ENCODE measurements at regions not wholly inside any gene's neighbourhood (a gene's known extent, or its start where the extent isn't known, plus 50 kb on each side); places are given as distances from the start of the nearest gene placed in this dataset.

- TF ChIP-seq CTCF (IDR thresholded peaks at IDR 0.05; ENCODE audit: insufficient read depth, low read depth, low read length) (no peak), EZH2 (IDR thresholded peaks at IDR 0.05; ENCODE audit: insufficient read depth, low read length) (no peak)
- H3K27me3 ChIP-seq (ENCODE audit: insufficient read depth, low read length): no peaks in the 10 kb centered on the region
- H3K4me1 ChIP-seq (ENCODE audit: insufficient read depth, low read length): peaks cover 19% of the 10 kb centered on the region
- peaks cover 22% of the 10 kb centered on the region for H3K4me1 Mint-ChIP-seq (ENCODE audit: low read depth, unreplicated experiment)
- H4K20me1 ChIP-seq (ENCODE audit: insufficient read depth, low read length): no peaks in the 10 kb centered on the region
- DNase-seq (ENCODE audit: low read depth) (no peak), FAIRE-seq (no peak)
- H3K27ac ChIP-seq (ENCODE audit: low read depth, low read length): no peak overlapping the region
- H3K9ac ChIP-seq (ENCODE audit: low read length): no peak overlapping the region
- no peaks in the 10 kb centered on the region for H3K36me3 ChIP-seq (ENCODE audit: insufficient read depth, low read length)
- H3K9me3 ChIP-seq (ENCODE audit: insufficient read depth, low read depth, low read length): no peaks in the 10 kb centered on the region
- H3K27ac Mint-ChIP-seq (ENCODE audit: unreplicated experiment): no peak overlapping the region
- no peak overlapping the region for H3K4me3 ChIP-seq (ENCODE audit: insufficient read depth, low read depth, low read length)
- H3K9me3 Mint-ChIP-seq (ENCODE audit: unreplicated experiment): no peaks in the 10 kb centered on the region
- no peak overlapping the region for H2AFZ ChIP-seq (ENCODE audit: low read depth, low read length)
- no peaks in the 10 kb centered on the region for H3K27me3 Mint-ChIP-seq (ENCODE audit: low read depth, unreplicated experiment)
- no peaks in the 10 kb centered on the region for H3K79me2 ChIP-seq (ENCODE audit: insufficient read depth, low read length)
- H3K36me3 Mint-ChIP-seq (ENCODE audit: low read depth, unreplicated experiment): no peaks in the 10 kb centered on the region
- no peak overlapping the region for H3K4me2 ChIP-seq (ENCODE audit: low read length)
- H3K4me3 Mint-ChIP-seq (ENCODE audit: unreplicated experiment): no peak overlapping the region
Measured at GRCh38 chr1:87958716-87959115, 630.0 kb downstream of the LMO4 start.

GRCh38 chr1:87959236-87959635 lies 630.6 kb downstream of the LMO4 start:
- FAIRE-seq (no peak), DNase-seq (ENCODE audit: low read depth) (no peak)
- Histone ChIP-seq H3K4me2 (ENCODE audit: low read length) (no peak overlapping the region), H3K36me3 (ENCODE audit: insufficient read depth, low read length) (no peaks in the 10 kb centered on the region), H3K4me3 (ENCODE audit: insufficient read depth, low read depth, low read length) (no peak overlapping the region), H3K27me3 (ENCODE audit: insufficient read depth, low read length) (no peaks in the 10 kb centered on the region), H3K4me1 (ENCODE audit: insufficient read depth, low read length) (peaks cover 19% of the 10 kb centered on the region), H3K79me2 (ENCODE audit: insufficient read depth, low read length) (no peaks in the 10 kb centered on the region), H3K9ac (ENCODE audit: low read length) (no peak overlapping the region), H4K20me1 (ENCODE audit: insufficient read depth, low read length) (no peaks in the 10 kb centered on the region), H3K27ac (ENCODE audit: low read depth, low read length) (no peak overlapping the region), H2AFZ (ENCODE audit: low read depth, low read length) (no peak overlapping the region), H3K9me3 (ENCODE audit: insufficient read depth, low read depth, low read length) (no peaks in the 10 kb centered on the region)
- no peak overlapping the region for H3K27ac Mint-ChIP-seq (ENCODE audit: unreplicated experiment)
- H3K4me1 Mint-ChIP-seq (ENCODE audit: low read depth, unreplicated experiment): peaks cover 20% of the 10 kb centered on the region
- no peaks in the 10 kb centered on the region for H3K27me3 Mint-ChIP-seq (ENCODE audit: low read depth, unreplicated experiment)
- no peaks in the 10 kb centered on the region for H3K36me3 Mint-ChIP-seq (ENCODE audit: low read depth, unreplicated experiment)
- H3K4me3 Mint-ChIP-seq (ENCODE audit: unreplicated experiment): no peak overlapping the region
- TF ChIP-seq EZH2 (IDR thresholded peaks at IDR 0.05; ENCODE audit: insufficient read depth, low read length) (no peak), CTCF (IDR thresholded peaks at IDR 0.05; ENCODE audit: insufficient read depth, low read depth, low read length) (no peak)
- no peaks in the 10 kb centered on the region for H3K9me3 Mint-ChIP-seq (ENCODE audit: unreplicated experiment)

GRCh38 chr1:87961992-87962391 lies 633.3 kb downstream of the LMO4 start:
- DNase-seq (ENCODE audit: low read depth) (no peak), FAIRE-seq (no peak)

More at GRCh38 chr1:87961992-87962391, 633.3 kb downstream of the LMO4 start:
- Histone ChIP-seq H3K4me1 (ENCODE audit: insufficient read depth, low read length) (peaks cover under 1% of the 10 kb centered on the region), H3K9ac (ENCODE audit: low read length) (no peak overlapping the region), H2AFZ (ENCODE audit: low read depth, low read length) (no peak overlapping the region), H3K79me2 (ENCODE audit: insufficient read depth, low read length) (no peaks in the 10 kb centered on the region), H3K27me3 (ENCODE audit: insufficient read depth, low read length) (no peaks in the 10 kb centered on the region), H3K4me3 (ENCODE audit: insufficient read depth, low read depth, low read length) (no peak overlapping the region), H4K20me1 (ENCODE audit: insufficient read depth, low read length) (no peaks in the 10 kb centered on the region), H3K9me3 (ENCODE audit: insufficient read depth, low read depth, low read length) (no peaks in the 10 kb centered on the region), H3K4me2 (ENCODE audit: low read length) (no peak overlapping the region), H3K27ac (ENCODE audit: low read depth, low read length) (no peak overlapping the region), H3K36me3 (ENCODE audit: insufficient read depth, low read length) (no peaks in the 10 kb centered on the region)
- Mint-ChIP-seq H3K4me1 (ENCODE audit: low read depth, unreplicated experiment) (peaks cover 1% of the 10 kb centered on the region), H3K27ac (ENCODE audit: unreplicated experiment) (no peak overlapping the region), H3K9me3 (ENCODE audit: unreplicated experiment) (no peaks in the 10 kb centered on the region), H3K27me3 (ENCODE audit: low read depth, unreplicated experiment) (no peaks in the 10 kb centered on the region), H3K36me3 (ENCODE audit: low read depth, unreplicated experiment) (no peaks in the 10 kb centered on the region), H3K4me3 (ENCODE audit: unreplicated experiment) (no peak overlapping the region)
- TF ChIP-seq EZH2 (IDR thresholded peaks at IDR 0.05; ENCODE audit: insufficient read depth, low read length) (no peak), CTCF (IDR thresholded peaks at IDR 0.05; ENCODE audit: insufficient read depth, low read depth, low read length) (no peak)
